HL-60 (cell line): ENCODE measurements at regions not wholly inside any gene's neighbourhood (a gene's known extent, or its start where the extent isn't known, plus 50 kb on each side); places are given as distances from the start of the nearest gene placed in this dataset.

Experiments used
- GABPA ChIP-seq: IDR thresholded peaks from 2 replicates; pipeline ENCODE4 v1.6.1; 2012; ENCODE audit warnings: low read depth
- POLR2AphosphoS5 ChIP-seq: IDR thresholded peaks from 2 replicates; pipeline ENCODE4 v1.6.1; 2012; ENCODE audit warnings: low read depth
- SPI1 ChIP-seq: IDR thresholded peaks from 2 replicates; pipeline ENCODE4 v1.6.1; 2012; ENCODE audit warnings: low read depth, mild to moderate bottlenecking, borderline replicate concordance
- TF ChIP-seq, protein P1 (sequence below): IDR thresholded peaks from one replicate; pipeline ENCODE4 v1.5.1; 2011; ENCODE audit warnings: low read length, control low read depth, inconsistent platforms; ENCODE audit not compliant: insufficient read depth
- TF ChIP-seq, protein P2 (sequence below): IDR thresholded peaks from 2 replicates; pipeline ENCODE4 v1.6.1; 2012; ENCODE audit warnings: low read depth; ENCODE audit not compliant: insufficient replicate concordance

DNA sequence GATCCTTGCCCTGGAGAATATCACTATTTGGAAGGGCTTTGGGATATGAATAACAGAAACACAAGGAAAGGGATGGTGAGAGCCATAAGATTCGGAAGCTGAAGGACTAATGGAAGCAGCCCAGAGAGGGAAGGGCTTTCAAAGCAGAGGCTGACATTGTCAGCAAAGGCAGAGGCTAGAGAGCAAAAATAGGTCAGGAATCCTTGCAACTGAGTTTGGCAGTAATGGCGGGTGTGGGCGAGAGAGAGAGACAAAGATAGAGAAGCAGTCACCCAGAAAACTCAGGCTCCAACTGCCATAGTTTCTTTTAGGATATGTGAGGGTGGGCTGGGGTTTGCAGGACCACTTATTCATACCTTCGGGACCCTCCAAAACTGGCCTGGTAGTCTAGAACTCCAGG, 248.6 kb downstream of the OPA1 start:
- TF ChIP-seq, protein P1, sequence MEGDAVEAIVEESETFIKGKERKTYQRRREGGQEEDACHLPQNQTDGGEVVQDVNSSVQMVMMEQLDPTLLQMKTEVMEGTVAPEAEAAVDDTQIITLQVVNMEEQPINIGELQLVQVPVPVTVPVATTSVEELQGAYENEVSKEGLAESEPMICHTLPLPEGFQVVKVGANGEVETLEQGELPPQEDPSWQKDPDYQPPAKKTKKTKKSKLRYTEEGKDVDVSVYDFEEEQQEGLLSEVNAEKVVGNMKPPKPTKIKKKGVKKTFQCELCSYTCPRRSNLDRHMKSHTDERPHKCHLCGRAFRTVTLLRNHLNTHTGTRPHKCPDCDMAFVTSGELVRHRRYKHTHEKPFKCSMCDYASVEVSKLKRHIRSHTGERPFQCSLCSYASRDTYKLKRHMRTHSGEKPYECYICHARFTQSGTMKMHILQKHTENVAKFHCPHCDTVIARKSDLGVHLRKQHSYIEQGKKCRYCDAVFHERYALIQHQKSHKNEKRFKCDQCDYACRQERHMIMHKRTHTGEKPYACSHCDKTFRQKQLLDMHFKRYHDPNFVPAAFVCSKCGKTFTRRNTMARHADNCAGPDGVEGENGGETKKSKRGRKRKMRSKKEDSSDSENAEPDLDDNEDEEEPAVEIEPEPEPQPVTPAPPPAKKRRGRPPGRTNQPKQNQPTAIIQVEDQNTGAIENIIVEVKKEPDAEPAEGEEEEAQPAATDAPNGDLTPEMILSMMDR = no peak
- TF ChIP-seq, protein P2, sequence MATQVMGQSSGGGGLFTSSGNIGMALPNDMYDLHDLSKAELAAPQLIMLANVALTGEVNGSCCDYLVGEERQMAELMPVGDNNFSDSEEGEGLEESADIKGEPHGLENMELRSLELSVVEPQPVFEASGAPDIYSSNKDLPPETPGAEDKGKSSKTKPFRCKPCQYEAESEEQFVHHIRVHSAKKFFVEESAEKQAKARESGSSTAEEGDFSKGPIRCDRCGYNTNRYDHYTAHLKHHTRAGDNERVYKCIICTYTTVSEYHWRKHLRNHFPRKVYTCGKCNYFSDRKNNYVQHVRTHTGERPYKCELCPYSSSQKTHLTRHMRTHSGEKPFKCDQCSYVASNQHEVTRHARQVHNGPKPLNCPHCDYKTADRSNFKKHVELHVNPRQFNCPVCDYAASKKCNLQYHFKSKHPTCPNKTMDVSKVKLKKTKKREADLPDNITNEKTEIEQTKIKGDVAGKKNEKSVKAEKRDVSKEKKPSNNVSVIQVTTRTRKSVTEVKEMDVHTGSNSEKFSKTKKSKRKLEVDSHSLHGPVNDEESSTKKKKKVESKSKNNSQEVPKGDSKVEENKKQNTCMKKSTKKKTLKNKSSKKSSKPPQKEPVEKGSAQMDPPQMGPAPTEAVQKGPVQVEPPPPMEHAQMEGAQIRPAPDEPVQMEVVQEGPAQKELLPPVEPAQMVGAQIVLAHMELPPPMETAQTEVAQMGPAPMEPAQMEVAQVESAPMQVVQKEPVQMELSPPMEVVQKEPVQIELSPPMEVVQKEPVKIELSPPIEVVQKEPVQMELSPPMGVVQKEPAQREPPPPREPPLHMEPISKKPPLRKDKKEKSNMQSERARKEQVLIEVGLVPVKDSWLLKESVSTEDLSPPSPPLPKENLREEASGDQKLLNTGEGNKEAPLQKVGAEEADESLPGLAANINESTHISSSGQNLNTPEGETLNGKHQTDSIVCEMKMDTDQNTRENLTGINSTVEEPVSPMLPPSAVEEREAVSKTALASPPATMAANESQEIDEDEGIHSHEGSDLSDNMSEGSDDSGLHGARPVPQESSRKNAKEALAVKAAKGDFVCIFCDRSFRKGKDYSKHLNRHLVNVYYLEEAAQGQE = no peak
- TF ChIP-seq POLR2AphosphoS5 (no peak), GABPA (no peak), SPI1 (no peak)
